HCT116 (cell line): ENCODE measurements at regions not wholly inside any gene's neighbourhood (a gene's known extent, or its start where the extent isn't known, plus 50 kb on each side); places are given as distances from the start of the nearest gene placed in this dataset.

Experiments used
- CTCF ChIP-seq, 3 experiments: fragments of 200-600 bp in 1 of 3; sonication (generic) in 1 of 3; IDR thresholded peaks in 2 of 3; conservative IDR thresholded peaks in 1 of 3; 2 replicates each; pipeline ENCODE4 v1.5.1; 2012 to 2017; ENCODE audit warnings: low read depth in 2 of 3, low read length in 2 of 3, antibody characterized with exemption in 1 of 3, borderline replicate concordance in 1 of 3, control low read depth in 1 of 3, mild to moderate bottlenecking in 1 of 3, mixed read lengths in 1 of 3, mixed run types in 1 of 3, moderate library complexity in 1 of 3; ENCODE audit not compliant: insufficient read depth in 1 of 3
- JUND ChIP-seq: IDR thresholded peaks from 2 replicates; pipeline ENCODE4 v1.6.1; 2012
- MAX ChIP-seq: IDR thresholded peaks from 2 replicates; pipeline ENCODE4 v1.6.1; 2012
- POLR2A ChIP-seq: IDR thresholded peaks from 2 replicates; pipeline ENCODE4 v1.7.0; 2011; ENCODE audit warnings: borderline replicate concordance; ENCODE audit not compliant: insufficient read depth, insufficient read length; ENCODE audit errors: extremely low read depth
- POLR2AphosphoS5 ChIP-seq: IDR thresholded peaks from 2 replicates; pipeline ENCODE4 v1.6.1; 2011; ENCODE audit warnings: mild to moderate bottlenecking, low read depth, low read length, moderate library complexity
- REST ChIP-seq: IDR thresholded peaks from 2 replicates; pipeline ENCODE4 v1.6.1; 2012; ENCODE audit warnings: low read depth
- SP1 ChIP-seq: IDR thresholded peaks from 2 replicates; pipeline ENCODE4 v1.6.1; 2012; ENCODE audit warnings: low read depth
- SRF ChIP-seq: IDR thresholded peaks from 2 replicates; pipeline ENCODE4 v1.6.1; 2012; ENCODE audit warnings: low read depth
- ZBTB33 ChIP-seq: IDR thresholded peaks from 2 replicates; pipeline ENCODE4 v1.6.1; 2011; ENCODE audit warnings: mild to moderate bottlenecking, low read length, moderate library complexity; ENCODE audit not compliant: insufficient replicate concordance; ENCODE audit errors: extremely low read depth

- TF ChIP-seq JUND, result no peak
- TF ChIP-seq POLR2AphosphoS5, result no peak
- TF ChIP-seq ZBTB33, result no peak
- TF ChIP-seq POLR2A, result no peak
- TF ChIP-seq CTCF (IDR thresholded peaks at IDR 0.05 in 2 of 3, conservative IDR thresholded peaks at IDR 0.05 in 1 of 3; ENCODE audit: borderline replicate concordance in 1 of 3, insufficient read depth in 1 of 3, low read depth in 2 of 3, low read length in 2 of 3), result no peak
- TF ChIP-seq SP1, result no peak
- TF ChIP-seq SRF, result no peak
- no peak for TF ChIP-seq MAX
- TF ChIP-seq REST, result no peak
Measured at GRCh38 chr3:117128133-117128532, 418.6 kb downstream of the TUSC7 start.
